ENCODE measurements at regions not wholly inside any gene's neighbourhood (a gene's known extent, or its start where the extent isn't known, plus 50 kb on each side); places are given as distances from the start of the nearest gene placed in this dataset.
"Not testable (repeated sequence)": the region's sequence is repeated elsewhere in the genome, so short reads cannot be mapped to it uniquely, and the experiment has no call there.

DNA sequence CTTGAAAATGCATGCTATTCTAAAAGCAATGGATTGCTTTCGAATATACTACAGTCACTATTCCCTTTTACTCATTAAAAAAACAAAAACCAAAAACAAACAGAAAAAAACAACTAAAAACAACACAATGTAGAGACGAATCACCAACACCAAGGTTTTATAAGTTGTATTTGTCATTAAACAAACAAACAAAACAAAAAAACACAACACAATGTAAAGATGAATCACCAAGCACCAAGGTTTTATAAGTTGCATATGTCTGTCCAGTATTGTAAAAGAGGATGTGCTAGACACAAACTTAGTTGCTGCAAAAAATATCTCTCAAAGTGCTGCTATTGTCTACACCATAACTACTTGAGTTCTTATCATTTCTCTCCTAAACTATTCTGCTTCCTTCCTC is 1269.2 kb downstream of the EFNA5 start:
- DNase-seq: no peak

DNA sequence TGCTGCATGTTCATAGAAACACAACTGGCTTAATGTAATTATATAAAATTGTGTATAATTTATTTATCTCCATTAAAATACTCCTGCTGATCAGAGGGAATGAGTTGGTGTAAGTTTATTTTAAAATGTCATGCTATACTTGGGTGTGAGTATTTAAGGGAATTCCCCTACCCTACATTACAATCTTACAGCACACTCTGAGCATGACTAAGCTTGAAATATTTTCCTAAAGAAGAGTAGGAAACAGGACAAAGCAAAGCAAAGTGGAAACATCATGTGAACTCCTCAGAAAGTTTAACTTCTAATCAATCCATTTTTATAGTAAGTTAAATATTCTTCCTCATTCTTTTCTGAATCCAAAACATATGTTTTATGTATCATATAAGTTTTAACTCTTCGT is 1271.3 kb downstream of the EFNA5 start:
- DNase-seq: no peak

DNA sequence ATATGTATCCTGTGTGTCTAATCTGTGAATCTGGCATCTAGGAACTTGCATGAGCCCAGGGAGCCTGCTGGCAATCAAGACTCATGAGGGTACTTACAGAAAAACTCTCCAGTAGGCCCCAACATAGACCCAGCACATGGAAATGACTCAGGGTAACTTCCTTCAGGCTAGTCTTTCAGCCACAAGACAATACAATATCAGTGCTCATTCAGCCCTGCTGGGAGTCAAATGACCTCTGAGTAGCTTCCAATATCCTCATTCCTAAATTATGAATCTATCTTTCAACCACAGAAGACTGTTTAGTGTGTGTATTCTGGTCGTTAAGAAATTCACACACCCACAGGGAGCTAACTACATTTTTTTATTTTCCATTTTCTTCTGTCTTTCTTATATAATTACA is 1273.0 kb downstream of the EFNA5 start:
- no peak for DNase-seq

DNA sequence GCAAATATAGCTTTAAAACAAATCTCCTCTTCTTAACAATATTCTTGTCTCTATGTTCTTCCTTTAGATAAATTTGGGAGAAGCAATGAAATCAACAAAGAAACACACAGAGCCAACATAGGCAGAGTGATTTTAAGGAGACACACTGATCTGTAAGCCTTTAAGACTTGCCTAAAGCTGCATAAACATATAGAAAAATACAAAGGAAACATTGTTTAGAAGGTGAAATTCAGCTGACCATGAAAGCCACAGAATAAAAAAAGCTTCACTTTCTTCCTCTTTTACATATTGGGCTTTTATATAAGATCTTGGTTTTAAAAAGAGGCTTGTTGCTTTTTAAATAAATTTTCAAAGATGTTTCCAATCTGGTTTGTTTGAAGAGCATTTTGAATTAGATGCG is 1277.5 kb downstream of the EFNA5 start:
- DNase-seq: no peak

DNA sequence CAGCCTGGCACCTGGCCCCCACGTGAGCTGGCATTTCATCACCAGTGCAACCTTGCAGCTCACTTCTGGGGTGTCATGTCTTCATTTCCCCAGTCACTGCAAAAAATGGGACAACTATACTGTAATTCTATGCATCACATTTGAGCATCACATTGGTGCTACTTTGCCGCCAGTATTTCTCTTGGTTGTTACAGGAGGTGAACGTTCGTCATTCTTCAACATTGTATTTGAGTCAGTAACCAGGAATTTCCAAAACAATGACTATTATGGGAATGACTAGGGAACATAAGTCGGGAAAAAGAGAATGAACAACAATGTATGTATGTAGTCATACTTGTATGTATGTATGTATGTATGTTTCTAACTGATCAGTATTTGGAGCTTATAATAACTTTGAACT is 1278.0 kb downstream of the EFNA5 start:
- DNase-seq: no peak

DNA sequence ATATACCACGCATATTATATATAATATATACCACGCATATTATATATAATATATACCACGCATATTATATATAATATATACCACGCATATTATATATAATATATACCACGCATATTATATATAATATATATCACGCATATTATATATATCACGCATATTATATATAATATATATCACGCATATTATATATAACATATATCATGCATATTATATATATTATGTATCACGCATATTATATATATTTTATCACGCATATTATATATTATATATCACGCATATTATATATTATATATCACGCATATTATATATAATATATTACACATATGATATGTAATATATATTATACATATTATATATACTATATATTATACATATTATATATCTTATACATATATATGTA is 1283.0 kb downstream of the EFNA5 start:
- DNase-seq: not testable (repeated sequence)

DNA sequence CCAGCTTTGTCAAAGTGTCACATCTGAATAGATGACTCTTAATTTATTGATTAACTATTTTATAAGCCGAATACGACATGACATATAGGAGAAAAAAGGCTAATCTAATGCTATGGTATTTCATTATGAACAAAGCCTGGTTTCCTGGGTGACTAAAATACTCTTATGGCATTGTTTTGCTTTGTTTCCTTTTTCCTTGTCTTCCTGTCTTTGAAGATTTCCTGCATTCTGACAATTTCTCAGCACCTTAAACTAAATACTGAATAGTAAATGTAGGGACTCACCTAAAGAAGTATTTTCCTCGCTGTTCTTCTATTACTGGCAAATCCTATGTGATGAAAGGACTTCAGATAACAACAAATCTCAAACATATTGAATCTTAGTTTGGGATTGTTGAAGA is 1284.5 kb downstream of the EFNA5 start:
- DNase-seq: no peak

DNA sequence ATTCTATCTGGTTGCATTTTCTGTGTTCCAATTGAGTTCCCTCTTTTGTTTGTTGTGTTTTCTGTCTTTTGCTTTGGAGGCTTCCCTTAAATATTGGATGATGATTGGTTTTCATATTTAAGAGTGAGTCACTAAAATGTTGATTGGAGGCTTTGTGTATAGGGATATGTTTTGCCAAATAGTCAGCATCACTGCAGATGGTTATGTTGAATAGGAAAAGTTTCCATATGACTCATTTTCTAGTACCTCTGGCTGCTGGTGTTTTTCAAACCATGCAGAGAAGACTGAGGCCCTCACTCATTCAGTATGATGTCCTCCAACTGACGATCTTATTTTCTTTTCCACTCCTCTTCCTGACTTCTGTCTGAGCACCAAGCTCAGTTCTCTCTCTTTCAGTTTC is 1290.0 kb downstream of the EFNA5 start:
- DNase-seq: no peak

DNA sequence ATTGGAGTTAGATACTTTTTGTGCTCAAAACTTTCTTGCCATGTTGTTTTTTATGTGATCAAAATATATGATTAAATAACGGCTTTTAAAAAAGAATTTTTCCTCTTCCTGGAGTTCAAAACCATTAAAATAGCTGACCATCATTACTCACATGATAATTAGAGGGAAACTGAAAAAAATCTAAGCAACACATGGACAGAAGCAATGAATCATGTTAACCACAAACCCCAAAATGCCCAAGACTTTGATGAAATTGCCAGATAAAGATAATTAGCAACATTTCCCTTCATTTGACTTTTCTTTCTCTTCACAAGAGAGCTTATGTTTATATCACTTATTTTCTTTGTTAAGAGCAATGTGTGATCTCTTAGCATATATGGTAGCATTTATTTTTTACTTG is 1294.2 kb downstream of the EFNA5 start:
- peak; percentile 52 for DNase-seq

DNA sequence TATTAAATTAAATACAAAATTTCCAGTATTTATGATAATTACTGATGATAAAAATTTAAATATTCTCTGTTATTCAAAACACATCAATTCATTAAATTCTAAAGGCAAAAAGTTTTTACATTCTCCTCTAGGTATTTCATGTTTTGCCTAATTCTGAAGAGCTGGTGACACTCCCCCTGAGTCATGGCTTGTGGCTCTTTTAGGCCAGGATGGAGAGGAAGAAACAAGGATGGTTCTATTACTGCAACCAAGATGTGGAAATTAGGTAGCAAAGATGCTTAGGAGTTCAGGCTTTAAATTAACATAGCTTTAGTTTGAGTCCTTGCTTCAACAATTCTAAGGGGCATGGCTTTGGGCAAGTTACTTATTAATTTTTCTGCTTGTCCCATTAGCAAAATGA is 1295.8 kb downstream of the EFNA5 start:
- no peak for DNase-seq

DNA sequence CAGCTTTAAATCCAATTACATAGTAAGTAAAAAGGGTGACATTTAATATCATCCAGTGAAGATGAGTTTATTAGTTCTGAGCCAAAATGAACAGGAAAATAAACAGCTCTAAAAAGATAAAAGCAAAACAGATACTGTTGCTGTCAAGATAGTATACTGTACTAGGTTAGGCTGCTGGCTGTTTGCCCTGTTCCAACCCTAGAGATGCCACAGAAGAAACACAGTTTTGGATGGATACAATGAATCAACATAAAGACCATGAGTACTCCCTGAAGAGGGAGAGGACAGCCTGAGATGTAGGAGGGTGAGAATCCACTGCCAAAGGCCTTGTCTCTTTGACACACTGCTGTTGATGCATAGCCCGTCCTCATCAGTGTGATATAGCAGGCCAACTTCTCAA is 1302.7 kb downstream of the EFNA5 start:
- no peak for DNase-seq

DNA sequence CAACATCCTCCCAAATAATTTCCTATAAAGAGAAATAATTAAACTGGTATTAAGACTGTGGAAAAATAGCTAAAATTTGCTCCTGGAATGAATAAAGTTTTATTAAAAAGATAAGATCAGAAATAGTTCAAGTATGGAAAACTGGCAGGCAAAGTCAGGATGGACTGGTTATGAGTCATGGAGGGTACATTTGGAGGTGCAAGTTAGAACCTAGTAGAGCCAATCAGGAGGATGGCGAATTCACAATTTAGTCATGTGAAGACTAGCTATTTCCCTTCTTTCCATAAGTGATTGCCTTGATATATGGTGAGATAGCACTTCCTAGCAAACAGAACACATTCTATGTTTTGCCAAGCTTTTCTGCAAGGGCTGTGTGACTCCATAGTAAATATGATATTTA is 1303.5 kb downstream of the EFNA5 start:
- DNase-seq: no peak

DNA sequence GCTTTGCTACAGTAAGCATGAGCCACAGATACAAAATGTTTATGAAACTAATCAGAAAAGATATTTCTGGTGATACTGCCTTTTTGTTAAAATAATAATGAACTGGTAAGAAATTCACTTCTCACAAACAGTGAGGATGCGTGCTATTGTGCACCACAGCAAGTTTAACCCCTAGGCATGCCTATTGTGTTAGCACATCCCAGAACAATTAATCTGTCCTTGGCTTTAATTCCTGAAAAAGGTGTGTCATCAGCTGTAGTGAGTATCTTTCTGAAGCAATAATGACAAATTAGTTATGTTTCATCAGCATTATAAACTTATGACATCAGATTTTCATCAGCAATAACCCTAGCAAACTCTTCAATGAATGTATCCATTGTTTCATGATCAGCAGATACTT is 1307.2 kb downstream of the EFNA5 start:
- no peak for DNase-seq

DNA sequence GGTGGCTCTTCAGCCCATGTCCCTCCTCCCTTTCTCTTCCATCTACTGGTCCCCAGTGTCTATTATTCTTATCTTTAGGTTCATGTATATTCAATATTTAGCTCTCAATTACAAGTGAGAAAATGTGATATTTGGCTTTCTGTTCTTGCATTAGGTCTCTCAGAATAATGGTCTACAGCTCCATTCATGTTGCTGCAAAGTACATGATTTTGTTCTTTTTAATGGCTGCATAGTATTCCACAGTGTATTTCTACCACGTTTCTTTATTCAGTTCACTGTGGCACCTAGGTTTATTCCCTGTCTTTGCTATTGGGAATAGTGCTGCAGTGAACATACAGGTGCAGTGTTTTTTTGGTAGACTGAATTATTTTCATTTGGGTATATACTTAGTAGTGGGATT is 1308.8 kb downstream of the EFNA5 start:
- DNase-seq: no peak

DNA sequence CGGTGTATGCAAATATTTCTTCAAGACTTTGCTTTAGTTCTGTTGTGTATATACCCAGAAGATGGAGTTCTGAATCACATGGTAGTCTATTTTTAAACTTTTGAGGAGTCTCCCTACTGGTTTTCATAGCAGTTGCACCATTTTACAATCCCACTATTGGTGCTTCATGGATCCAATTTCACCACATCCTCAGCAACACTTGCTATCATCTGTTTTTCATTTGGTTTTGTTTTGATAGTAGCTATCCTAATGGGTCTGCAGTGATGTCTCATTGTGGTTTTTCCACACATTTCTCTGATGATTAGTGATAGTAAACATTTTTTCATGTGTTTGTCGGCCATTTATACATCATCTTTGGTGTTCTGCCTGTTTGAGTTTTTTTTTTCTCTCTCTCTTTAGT is 1339.3 kb downstream of the EFNA5 start:
- DNase-seq: no peak

DNA sequence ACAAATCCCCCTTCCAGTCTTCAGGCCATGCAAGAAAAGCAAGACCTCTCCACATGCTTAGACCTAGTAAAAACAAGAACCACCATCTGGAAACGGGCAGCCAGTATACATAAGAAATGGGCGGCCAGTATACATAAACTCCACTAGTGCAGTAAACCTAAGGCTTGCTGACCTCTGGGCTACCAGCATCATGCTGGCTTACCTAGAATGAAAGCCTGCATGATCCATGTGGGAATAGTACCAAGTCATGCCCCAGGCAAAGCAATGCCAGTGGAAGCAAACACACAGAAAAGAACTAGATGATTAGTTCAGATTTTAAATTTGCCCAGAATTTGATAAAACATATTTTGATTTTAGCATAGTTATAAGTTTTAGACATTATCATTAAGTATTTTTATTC is 1346.4 kb downstream of the EFNA5 start:
- DNase-seq: no peak

DNA sequence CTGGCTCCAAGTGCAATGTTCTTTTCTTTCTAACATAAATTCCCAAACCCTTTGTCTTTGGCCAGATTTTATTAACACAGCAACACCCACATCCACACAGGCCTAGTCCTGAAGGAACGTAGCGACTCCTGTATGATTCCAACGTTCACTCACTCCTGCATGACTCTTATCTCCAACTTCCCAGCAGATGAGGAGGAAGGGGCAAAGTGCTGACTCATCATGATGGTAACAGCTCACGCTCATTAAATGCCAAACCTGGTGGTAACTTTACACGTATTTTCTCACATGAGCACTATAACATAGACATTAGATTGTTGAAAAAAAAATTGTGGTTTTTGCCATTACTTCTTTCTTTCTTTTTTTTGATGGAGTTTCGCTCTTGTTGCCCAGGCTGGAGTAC is 1349.5 kb downstream of the EFNA5 start:
- peak; percentile 0 for DNase-seq

DNA sequence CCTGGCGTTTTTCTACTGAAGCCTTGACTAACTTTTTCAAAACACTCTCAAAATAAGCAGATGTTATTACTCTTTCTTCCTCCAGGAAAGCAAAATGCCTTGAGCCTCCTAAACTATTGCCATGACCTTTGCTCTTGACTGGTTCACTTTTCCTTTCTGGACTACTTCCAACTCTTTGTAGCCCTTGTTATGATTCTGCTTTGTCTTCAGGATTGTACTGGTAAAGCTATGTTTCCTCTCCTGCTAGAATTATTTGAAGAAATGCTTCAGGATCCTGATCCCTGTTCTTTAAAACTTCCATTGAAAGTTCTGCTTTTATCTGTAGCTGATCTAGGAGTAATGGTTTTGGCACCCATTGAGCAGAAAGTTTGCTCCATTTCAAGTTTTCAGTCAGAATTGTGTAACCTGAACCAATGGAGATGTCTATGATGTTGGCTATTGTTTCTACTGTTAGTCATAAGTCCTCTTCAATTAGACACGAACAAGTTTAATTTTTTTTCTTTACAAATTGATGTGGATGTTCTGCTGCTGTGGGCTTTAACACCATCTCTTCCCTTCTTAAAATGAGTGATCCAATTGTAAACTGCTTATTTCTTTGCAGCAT is 1356.4 kb downstream of the EFNA5 start:
- DNase-seq: no peak

DNA sequence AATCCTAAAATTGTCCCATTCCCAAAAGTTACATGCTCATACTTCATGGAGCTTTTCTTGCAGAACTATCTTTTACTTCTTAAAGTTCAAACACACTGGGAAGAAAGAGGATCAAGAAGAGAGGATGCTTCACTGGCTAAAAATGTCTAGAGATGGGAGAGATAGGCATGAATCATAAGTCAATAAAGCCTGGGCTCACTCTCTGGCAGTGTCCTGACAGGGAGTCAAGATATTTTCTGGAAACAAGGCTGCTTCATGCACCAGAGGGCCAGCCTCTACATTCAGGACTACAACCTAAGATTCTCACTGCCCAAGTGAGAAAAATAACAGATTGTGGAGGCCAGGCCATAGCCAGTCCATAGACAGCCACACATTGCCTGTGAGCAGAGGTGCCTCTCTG is 1358.4 kb downstream of the EFNA5 start:
- DNase-seq: no peak

DNA sequence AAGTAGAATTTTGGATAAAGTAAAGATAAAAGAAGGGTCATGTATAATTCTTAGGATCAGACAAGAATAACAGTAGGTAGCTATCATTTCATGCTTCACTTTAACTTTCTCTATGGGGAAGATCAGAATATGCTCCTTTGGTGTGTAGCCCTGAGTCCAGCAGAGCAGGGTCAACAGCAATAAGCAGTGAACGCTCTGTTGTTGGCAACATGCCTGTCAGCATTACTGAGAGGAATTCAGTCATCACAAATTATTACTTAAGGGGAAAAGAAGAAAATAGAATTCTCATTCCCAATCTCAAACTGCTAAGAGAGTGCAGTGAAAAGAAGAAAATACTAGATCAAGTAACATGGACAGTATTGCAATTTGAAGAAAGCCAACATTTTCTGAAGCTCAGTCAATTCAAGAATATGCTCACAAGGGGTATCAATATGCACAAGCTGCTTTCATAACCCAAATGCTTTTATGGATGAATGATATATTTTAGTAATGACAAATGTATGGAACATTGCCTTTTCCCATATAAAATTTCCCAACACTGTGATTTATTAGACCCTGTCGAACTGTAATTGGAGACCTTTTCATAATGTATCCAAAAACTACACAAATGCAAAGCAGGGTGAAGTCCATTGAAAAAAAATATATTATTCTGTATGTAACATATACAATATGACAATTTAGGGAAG is 1359.4 kb downstream of the EFNA5 start:
- no peak for DNase-seq

DNA sequence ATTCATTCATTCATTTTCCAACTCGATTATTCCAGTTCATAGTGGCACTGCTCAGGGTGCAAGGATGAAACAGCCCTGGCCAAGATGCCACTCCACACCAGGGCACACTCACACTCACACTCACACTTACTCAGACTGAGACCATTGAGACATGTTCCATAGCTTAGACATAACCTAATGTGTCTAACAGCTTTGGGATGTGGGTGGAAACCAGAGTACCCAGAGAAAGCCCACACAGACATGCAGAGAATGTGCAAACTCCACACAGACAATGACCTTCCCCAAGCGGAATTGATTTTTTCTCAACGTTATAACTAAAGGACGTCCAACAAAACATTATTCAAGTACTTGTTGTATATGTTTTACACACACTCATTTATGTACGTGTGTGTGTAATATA is 1363.5 kb downstream of the EFNA5 start:
- DNase-seq: no peak

DNA sequence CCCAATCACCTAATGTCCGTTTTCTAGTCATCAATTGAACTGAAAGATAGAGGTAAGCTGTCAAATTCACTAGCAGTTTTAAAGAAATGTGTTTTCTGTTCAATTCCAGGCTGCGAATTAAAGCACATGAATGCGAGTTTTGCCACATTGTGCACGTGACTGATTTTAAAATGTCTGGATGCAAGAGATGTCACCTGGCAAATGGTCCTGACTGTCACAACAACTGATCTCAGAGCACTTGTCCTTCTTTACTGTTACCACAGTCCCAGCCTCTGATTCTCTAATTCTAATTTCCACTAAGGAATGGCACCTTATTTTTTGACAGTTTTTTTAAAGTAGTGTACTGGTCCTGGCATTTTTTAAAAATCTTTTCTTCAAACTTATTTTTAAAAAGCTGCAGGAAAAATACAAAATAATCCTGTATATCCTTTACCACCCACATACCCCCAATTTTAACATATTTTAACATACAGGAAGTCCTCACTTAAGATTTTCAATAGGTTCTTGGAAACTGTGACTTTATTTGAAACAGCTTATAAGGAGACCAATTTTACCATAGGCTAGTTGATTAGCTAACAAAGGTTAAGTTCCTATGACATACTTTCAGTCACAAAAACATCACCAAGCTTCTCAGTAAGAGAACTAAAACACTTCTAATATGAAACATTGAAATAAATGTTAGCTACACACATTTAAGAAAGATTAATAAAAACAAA is 1364.3 kb downstream of the EFNA5 start:
- no peak for DNase-seq

DNA sequence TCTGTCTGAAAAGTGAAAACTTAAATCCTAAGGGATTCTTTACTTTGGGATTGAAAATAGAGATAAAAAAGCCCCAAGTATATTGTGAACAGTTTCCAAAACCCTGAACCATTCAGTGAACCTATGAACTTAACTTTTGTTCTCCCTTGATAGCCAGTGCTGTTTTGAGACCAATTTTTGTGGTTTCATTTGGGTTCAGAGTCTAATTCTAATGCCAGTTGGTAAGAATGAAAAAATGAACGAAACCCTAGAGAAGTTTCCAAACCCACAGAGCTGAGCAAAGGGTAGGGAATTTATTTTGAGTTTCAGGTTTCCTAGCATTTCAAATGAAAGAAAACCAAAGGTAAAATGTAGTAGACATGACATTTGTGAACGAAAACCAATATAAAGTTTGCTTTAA is 1366.8 kb downstream of the EFNA5 start:
- DNase-seq: no peak

DNA sequence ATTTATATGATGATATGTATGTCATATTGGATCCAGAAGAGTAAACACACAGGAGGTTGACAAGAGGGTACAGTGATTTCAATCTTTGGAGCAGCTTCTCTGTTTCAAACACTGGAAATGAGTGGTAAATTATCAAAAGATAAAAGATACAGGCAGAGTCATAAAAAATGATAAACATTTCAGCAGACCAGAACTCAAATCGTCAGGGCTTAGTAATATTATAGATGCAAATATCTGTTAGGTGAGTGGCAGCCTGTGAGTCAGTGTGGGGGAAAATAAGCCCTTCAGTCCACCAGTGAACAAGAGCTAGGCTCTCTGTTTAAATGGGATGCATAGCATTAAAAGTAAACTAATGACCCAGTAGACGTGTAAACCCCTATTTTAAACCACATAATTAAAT is 1378.1 kb downstream of the EFNA5 start:
- DNase-seq: no peak

DNA sequence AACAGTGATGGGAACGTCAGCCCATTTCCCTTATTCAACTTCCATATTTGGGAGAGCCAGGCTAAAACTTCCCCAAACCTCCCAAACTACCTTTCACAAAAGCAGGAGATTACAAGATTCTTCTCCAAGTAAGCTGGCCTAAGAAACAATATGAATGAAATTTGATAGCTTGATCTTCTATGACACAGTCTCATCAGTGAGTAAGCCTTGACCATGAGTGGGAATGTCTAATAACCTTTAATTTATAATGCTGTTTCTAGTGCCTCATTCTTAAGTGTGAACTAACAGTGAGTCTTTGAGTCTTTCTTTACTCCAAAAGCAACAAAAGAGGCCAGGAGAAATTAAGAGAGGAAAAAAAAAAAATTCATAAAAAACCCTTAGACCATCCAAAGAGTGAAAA is 1379.9 kb downstream of the EFNA5 start:
- no peak for DNase-seq

Measured in hematopoietic multipotent progenitor cell treated with erythropoietin and hydrocortisone succinate and interleukin-3 and kit ligand, for 4 days (in vitro differentiated cells).